SK-N-SH treated with all-trans-retinoic acid at 6 μM for 48 hours (cell line): ENCODE measurements at regions not wholly inside any gene's neighbourhood (a gene's known extent, or its start where the extent isn't known, plus 50 kb on each side); places are given as distances from the start of the nearest gene placed in this dataset.

Source experiments
- ARNTL ChIP-seq: fragments of 450-650 bp; formaldehyde crosslinking; IDR thresholded peaks from 2 replicates; pipeline ENCODE4 v1.5.0; 2020; ENCODE audit warnings: low read depth, mild to moderate bottlenecking, moderate library complexity, borderline replicate concordance
- GLIS3 ChIP-seq: fragments of 250-450 bp; sonication (Bioruptor Pico); IDR thresholded peaks from 2 replicates; pipeline ENCODE4 v1.5.0; 2020; ENCODE audit warnings: mild to moderate bottlenecking, moderate library complexity
- ISL1 ChIP-seq: fragments of 250-450 bp; sonication (Bioruptor Pico); IDR thresholded peaks from 2 replicates; pipeline ENCODE4 v2.1.2; 2022; ENCODE audit warnings: mild to moderate bottlenecking, moderate library complexity
- PPARA ChIP-seq: fragments of 250-450 bp; sonication (Bioruptor Pico); IDR thresholded peaks from 2 replicates; pipeline ENCODE4 v1.5.0; 2020; ENCODE audit warnings: mild to moderate bottlenecking, borderline replicate concordance
- TCF4 ChIP-seq: fragments of 250-450 bp; sonication (Bioruptor Pico); IDR thresholded peaks from 2 replicates; pipeline ENCODE4 v1.8.0; 2021; ENCODE audit warnings: mild to moderate bottlenecking, moderate library complexity, borderline replicate concordance
- TOX ChIP-seq: fragments of 250-450 bp; sonication (Bioruptor Pico); IDR thresholded peaks from 2 replicates; pipeline ENCODE4 v1.8.0; 2021; ENCODE audit warnings: mild to moderate bottlenecking, moderate library complexity, borderline replicate concordance
- ZC3H10 ChIP-seq: fragments of 250-450 bp; sonication (Bioruptor Pico); IDR thresholded peaks from 2 replicates; pipeline ENCODE4 v1.5.1; 2021; ENCODE audit warnings: mild to moderate bottlenecking, moderate library complexity
- ZFP3 ChIP-seq: fragments of 250-450 bp; sonication (Bioruptor Pico); IDR thresholded peaks from 2 replicates; pipeline ENCODE4 v1.5.0; 2020; ENCODE audit warnings: mild to moderate bottlenecking, moderate library complexity
- ZNF70 ChIP-seq: fragments of 450-650 bp; formaldehyde crosslinking; IDR thresholded peaks from 2 replicates; pipeline ENCODE4 v1.5.0; 2020; ENCODE audit warnings: mild to moderate bottlenecking, moderate library complexity
- ZNF8 ChIP-seq: fragments of 450-650 bp; formaldehyde crosslinking; IDR thresholded peaks from 2 replicates; pipeline ENCODE4 v1.5.0; 2020; ENCODE audit warnings: mild to moderate bottlenecking, moderate library complexity
- TF ChIP-seq, protein P1 (sequence below): fragments of 250-450 bp; sonication (Bioruptor Pico); IDR thresholded peaks from 2 replicates; pipeline ENCODE4 v1.8.0; 2021; ENCODE audit warnings: low read depth, mild to moderate bottlenecking, moderate library complexity, borderline replicate concordance
- TF ChIP-seq, protein P2 (sequence below): fragments of 250-450 bp; sonication (Bioruptor Pico); IDR thresholded peaks from 2 replicates; pipeline ENCODE4 v1.8.0; 2020; ENCODE audit warnings: mild to moderate bottlenecking, moderate library complexity, borderline replicate concordance
- TF ChIP-seq, protein P3 (sequence below): fragments of 250-450 bp; sonication (Bioruptor Pico); IDR thresholded peaks from 2 replicates; pipeline ENCODE4 v1.5.0; 2020; ENCODE audit warnings: mild to moderate bottlenecking, moderate library complexity
- TF ChIP-seq, protein P4 (sequence below): fragments of 250-450 bp; sonication (Bioruptor Pico); IDR thresholded peaks from 2 replicates; pipeline ENCODE4 v1.5.1; 2021; ENCODE audit warnings: mild to moderate bottlenecking, moderate library complexity

DNA sequence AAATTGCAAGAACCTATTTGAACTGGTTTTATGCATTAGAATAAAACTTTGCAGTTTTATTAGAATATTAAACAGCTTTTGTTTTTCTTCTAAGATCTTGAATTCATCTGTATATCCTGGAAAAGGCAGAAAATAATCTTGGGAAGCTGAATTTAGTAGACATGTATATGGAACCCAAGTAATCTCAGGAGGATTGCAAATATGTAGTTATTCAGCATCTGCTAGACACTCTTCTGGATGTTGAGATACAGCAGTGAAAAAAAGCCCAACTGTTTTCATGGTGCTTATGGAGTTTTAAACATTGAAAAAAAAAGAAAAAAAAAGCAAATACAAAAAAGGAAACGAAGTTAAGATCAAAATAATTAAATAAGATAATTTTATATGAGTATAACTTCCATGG, 922.2 kb upstream of the SEMA6A start:
- TF ChIP-seq, protein P1, sequence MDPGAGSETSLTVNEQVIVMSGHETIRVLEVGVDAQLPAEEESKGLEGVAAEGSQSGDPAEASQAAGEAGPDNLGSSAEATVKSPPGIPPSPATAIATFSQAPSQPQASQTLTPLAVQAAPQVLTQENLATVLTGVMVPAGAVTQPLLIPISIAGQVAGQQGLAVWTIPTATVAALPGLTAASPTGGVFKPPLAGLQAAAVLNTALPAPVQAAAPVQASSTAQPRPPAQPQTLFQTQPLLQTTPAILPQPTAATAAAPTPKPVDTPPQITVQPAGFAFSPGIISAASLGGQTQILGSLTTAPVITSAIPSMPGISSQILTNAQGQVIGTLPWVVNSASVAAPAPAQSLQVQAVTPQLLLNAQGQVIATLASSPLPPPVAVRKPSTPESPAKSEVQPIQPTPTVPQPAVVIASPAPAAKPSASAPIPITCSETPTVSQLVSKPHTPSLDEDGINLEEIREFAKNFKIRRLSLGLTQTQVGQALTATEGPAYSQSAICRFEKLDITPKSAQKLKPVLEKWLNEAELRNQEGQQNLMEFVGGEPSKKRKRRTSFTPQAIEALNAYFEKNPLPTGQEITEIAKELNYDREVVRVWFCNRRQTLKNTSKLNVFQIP, result no peak
- TF ChIP-seq ISL1 (CRISPR knock-in tag) (no peak), ARNTL (no peak), ZFP3 (CRISPR knock-in tag) (no peak), PPARA (CRISPR knock-in tag) (no peak), GLIS3 (CRISPR knock-in tag) (no peak), TOX (no peak), TCF4 (CRISPR knock-in tag) (no peak), ZNF8 (CRISPR knock-in tag) (no peak), ZNF70 (no peak), ZC3H10 (CRISPR knock-in tag) (no peak)
- TF ChIP-seq, protein P2, sequence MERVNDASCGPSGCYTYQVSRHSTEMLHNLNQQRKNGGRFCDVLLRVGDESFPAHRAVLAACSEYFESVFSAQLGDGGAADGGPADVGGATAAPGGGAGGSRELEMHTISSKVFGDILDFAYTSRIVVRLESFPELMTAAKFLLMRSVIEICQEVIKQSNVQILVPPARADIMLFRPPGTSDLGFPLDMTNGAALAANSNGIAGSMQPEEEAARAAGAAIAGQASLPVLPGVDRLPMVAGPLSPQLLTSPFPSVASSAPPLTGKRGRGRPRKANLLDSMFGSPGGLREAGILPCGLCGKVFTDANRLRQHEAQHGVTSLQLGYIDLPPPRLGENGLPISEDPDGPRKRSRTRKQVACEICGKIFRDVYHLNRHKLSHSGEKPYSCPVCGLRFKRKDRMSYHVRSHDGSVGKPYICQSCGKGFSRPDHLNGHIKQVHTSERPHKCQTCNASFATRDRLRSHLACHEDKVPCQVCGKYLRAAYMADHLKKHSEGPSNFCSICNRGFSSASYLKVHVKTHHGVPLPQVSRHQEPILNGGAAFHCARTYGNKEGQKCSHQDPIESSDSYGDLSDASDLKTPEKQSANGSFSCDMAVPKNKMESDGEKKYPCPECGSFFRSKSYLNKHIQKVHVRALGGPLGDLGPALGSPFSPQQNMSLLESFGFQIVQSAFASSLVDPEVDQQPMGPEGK (CRISPR knock-in tag), result no peak
- TF ChIP-seq, protein P3, sequence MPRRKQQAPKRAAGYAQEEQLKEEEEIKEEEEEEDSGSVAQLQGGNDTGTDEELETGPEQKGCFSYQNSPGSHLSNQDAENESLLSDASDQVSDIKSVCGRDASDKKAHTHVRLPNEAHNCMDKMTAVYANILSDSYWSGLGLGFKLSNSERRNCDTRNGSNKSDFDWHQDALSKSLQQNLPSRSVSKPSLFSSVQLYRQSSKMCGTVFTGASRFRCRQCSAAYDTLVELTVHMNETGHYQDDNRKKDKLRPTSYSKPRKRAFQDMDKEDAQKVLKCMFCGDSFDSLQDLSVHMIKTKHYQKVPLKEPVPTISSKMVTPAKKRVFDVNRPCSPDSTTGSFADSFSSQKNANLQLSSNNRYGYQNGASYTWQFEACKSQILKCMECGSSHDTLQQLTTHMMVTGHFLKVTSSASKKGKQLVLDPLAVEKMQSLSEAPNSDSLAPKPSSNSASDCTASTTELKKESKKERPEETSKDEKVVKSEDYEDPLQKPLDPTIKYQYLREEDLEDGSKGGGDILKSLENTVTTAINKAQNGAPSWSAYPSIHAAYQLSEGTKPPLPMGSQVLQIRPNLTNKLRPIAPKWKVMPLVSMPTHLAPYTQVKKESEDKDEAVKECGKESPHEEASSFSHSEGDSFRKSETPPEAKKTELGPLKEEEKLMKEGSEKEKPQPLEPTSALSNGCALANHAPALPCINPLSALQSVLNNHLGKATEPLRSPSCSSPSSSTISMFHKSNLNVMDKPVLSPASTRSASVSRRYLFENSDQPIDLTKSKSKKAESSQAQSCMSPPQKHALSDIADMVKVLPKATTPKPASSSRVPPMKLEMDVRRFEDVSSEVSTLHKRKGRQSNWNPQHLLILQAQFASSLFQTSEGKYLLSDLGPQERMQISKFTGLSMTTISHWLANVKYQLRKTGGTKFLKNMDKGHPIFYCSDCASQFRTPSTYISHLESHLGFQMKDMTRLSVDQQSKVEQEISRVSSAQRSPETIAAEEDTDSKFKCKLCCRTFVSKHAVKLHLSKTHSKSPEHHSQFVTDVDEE (CRISPR knock-in tag), result no peak
- TF ChIP-seq, protein P4, sequence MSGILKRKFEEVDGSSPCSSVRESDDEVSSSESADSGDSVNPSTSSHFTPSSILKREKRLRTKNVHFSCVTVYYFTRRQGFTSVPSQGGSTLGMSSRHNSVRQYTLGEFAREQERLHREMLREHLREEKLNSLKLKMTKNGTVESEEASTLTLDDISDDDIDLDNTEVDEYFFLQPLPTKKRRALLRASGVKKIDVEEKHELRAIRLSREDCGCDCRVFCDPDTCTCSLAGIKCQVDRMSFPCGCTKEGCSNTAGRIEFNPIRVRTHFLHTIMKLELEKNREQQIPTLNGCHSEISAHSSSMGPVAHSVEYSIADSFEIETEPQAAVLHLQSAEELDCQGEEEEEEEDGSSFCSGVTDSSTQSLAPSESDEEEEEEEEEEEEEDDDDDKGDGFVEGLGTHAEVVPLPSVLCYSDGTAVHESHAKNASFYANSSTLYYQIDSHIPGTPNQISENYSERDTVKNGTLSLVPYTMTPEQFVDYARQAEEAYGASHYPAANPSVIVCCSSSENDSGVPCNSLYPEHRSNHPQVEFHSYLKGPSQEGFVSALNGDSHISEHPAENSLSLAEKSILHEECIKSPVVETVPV (CRISPR knock-in tag), result no peak
